HCT116 (cell line): ENCODE measurements at regions not wholly inside any gene's neighbourhood (a gene's known extent, or its start where the extent isn't known, plus 50 kb on each side); places are given as distances from the start of the nearest gene placed in this dataset.
A peak's percentile ranks its signal among the peaks of the same experiment; 100 is the strongest.
"Not testable (repeated sequence)": the region's sequence is repeated elsewhere in the genome, so short reads cannot be mapped to it uniquely, and the experiment has no call there.

ENCODE experiments used
- ATAC-seq: fragments of 200-7000 bp; cut with Tn5 transposase; 2 replicates; pipeline ENCODE4 v1.9.1; 2020; ENCODE audit warnings: mild to moderate bottlenecking, moderate library complexity
- BruUV-seq: library from RNA; stranded (reverse); fragments of 400-500 nt; replicated peaks from 2 replicates; lab custom pipeline; 2021; lab: Mats Ljungman, UMichigan
- CTCF ChIA-PET: fragments of 300-600 bp; sonication (Branson Sonifier 250); formaldehyde crosslinking; loops from one replicate; lab custom pipeline; 2021; ENCODE audit warnings: antibody characterized with exemption; lab: Charles Lee
- POLR2A ChIA-PET: fragments of 300-600, 350-600 bp; sonication (Branson Sonifier 250); formaldehyde crosslinking; loops from one replicate; lab custom pipeline; 2021; ENCODE audit warnings: antibody characterized with exemption; lab: Charles Lee
- RAD21 ChIA-PET, 2 experiments: fragments of 300-600 bp; sonication (Branson Sonifier 250); formaldehyde crosslinking; loops; one replicate each; lab custom pipeline; 2023; ENCODE audit warnings: low total read pairs in 2 of 2; ENCODE audit not compliant: uncharacterized antibody in 2 of 2, unreplicated experiment in 2 of 2, low non-redundant PET in 1 of 2; lab: Charles Lee
- DNase-seq: peaks from one replicate; pipeline ENCODE4 v3.0.0-alpha.2; 2010; ENCODE audit warnings: low read depth, low spot score
- H2AFZ ChIP-seq: fragments of 200-600 bp; shearing (Covaris generic), sonication (generic); 2 replicates; pipeline ENCODE4 v1.6.1; 2017; ENCODE audit warnings: low read depth, mixed run types, mixed read lengths, antibody characterized with exemption, low read length; ENCODE audit not compliant: poor library complexity, severe bottlenecking
- H3K27ac ChIP-seq: 2 replicates; pipeline ENCODE4 v1.5.1; 2012; ENCODE audit warnings: low read depth, low read length
- H3K27me3 ChIP-seq: fragments of 200-600 bp; sonication (generic); 2 replicates; pipeline ENCODE4 v1.6.1; 2016; ENCODE audit warnings: mixed run types, low read length, mixed read lengths; ENCODE audit not compliant: insufficient read depth
- H3K36me3 ChIP-seq, 2 experiments: fragments of 200-500 bp in 1 of 2; fragments of 200-600 bp in 1 of 2; sonication (Bioruptor generic) in 1 of 2; sonication (generic) in 1 of 2; 2 replicates each; pipeline versions ENCODE4 v1.5.1 to v1.6.1; 2014 to 2016; ENCODE audit warnings: low read length in 2 of 2, inconsistent platforms in 1 of 2, mixed read lengths in 1 of 2, mixed run types in 1 of 2; ENCODE audit not compliant: insufficient read depth in 2 of 2, control insufficient read depth in 1 of 2
- H3K4me1 ChIP-seq, 2 experiments: fragments of 200-600 bp in 1 of 2; sonication (generic) in 1 of 2; 2 replicates each; pipeline versions ENCODE4 v1.5.1 to v1.6.1; 2012 to 2017; ENCODE audit warnings: low read length in 2 of 2, inconsistent platforms in 1 of 2, mild to moderate bottlenecking in 1 of 2, mixed read lengths in 1 of 2, mixed run types in 1 of 2, moderate library complexity in 1 of 2; ENCODE audit not compliant: insufficient read depth in 2 of 2, control insufficient read depth in 1 of 2
- H3K4me2 ChIP-seq: fragments of 200-600 bp; sonication (generic); 2 replicates; pipeline ENCODE4 v1.6.1; 2017; ENCODE audit warnings: mixed run types, low read length, mixed read lengths
- H3K4me3 ChIP-seq, 2 experiments: fragments of 200-600 bp in 1 of 2; sonication (generic) in 1 of 2; replicated peaks in 1 of 2; 2 replicates each; pipeline ENCODE4 v1.5.1; 2011 to 2016; ENCODE audit warnings: low read length in 2 of 2, control low read depth in 1 of 2, low read depth in 1 of 2, mild to moderate bottlenecking in 1 of 2, mixed read lengths in 1 of 2, mixed run types in 1 of 2
- H3K79me2 ChIP-seq: fragments of 200-600 bp; sonication (generic); 2 replicates; pipeline ENCODE4 v1.6.1; 2017; ENCODE audit warnings: mild to moderate bottlenecking, mixed run types, low read length, moderate library complexity, mixed read lengths; ENCODE audit not compliant: insufficient read depth
- H3K9ac ChIP-seq: fragments of 200-600 bp; sonication (generic); 2 replicates; pipeline ENCODE4 v1.6.1; 2016; ENCODE audit warnings: low read length, mixed read lengths
- H3K9me2 ChIP-seq: fragments of 200-600 bp; sonication (generic), shearing (Covaris generic); 2 replicates; pipeline ENCODE4 v1.6.1; 2017; ENCODE audit warnings: mixed run types, mild to moderate bottlenecking, moderate library complexity; ENCODE audit not compliant: insufficient read depth
- H3K9me3 ChIP-seq, 2 experiments: fragments of 200-500 bp in 1 of 2; fragments of 200-600 bp in 1 of 2; sonication (Bioruptor generic) in 1 of 2; sonication (generic) in 1 of 2; 2 replicates each; pipeline ENCODE4 v1.6.1; 2014 to 2017; ENCODE audit warnings: low read length in 2 of 2, mixed read lengths in 2 of 2, inconsistent platforms in 1 of 2, low read depth in 1 of 2, mild to moderate bottlenecking in 1 of 2, mixed run types in 1 of 2, moderate library complexity in 1 of 2; ENCODE audit not compliant: control insufficient read depth in 1 of 2, insufficient read depth in 1 of 2
- H4K20me1 ChIP-seq: fragments of 200-600 bp; sonication (generic), shearing (Covaris generic); 2 replicates; pipeline ENCODE4 v1.6.1; 2017; ENCODE audit warnings: mixed run types, mild to moderate bottlenecking, moderate library complexity; ENCODE audit not compliant: insufficient read depth
- CBX3 ChIP-seq: IDR thresholded peaks from 2 replicates; pipeline ENCODE4 v1.6.1; 2012; ENCODE audit warnings: low read depth
- EZH2phosphoT487 ChIP-seq: fragments of 200-600 bp; IDR thresholded peaks from 2 replicates; pipeline ENCODE4 v1.6.1; 2018; ENCODE audit warnings: antibody characterized with exemption, borderline replicate concordance
- FOSL1 ChIP-seq: IDR thresholded peaks from 2 replicates; pipeline ENCODE4 v1.6.1; 2012; ENCODE audit warnings: low read depth
- POLR2AphosphoS5 ChIP-seq: IDR thresholded peaks from 2 replicates; pipeline ENCODE4 v1.6.1; 2011; ENCODE audit warnings: mild to moderate bottlenecking, low read depth, low read length, moderate library complexity
- SP1 ChIP-seq: IDR thresholded peaks from 2 replicates; pipeline ENCODE4 v1.6.1; 2012; ENCODE audit warnings: low read depth
- SRF ChIP-seq: IDR thresholded peaks from 2 replicates; pipeline ENCODE4 v1.6.1; 2012; ENCODE audit warnings: low read depth
- intact Hi-C: fragments of 100-400 bp; cut with micrococcal nuclease; formaldehyde crosslinking; loops from 2 replicates; pipeline ENCODE4 v1.10.0; 2022
- TF ChIP-seq, protein P1 (sequence below): IDR thresholded peaks from 2 replicates; pipeline ENCODE4 v1.6.1; 2012
- TF ChIP-seq, protein P2 (sequence below), 3 experiments: fragments of 200-600 bp in 1 of 3; sonication (generic) in 1 of 3; IDR thresholded peaks in 2 of 3; conservative IDR thresholded peaks in 1 of 3; 2 replicates each; pipeline ENCODE4 v1.5.1; 2012 to 2017; ENCODE audit warnings: low read depth in 2 of 3, low read length in 2 of 3, antibody characterized with exemption in 1 of 3, borderline replicate concordance in 1 of 3, control low read depth in 1 of 3, mild to moderate bottlenecking in 1 of 3, mixed read lengths in 1 of 3, mixed run types in 1 of 3, moderate library complexity in 1 of 3; ENCODE audit not compliant: insufficient read depth in 1 of 3

- intact Hi-C loops, H3K9me3 ChIP-seq, H3K79me2 ChIP-seq, DNase-seq, H2AFZ ChIP-seq, H3K27me3 ChIP-seq, H4K20me1 ChIP-seq, H3K4me2 ChIP-seq, H3K36me3 ChIP-seq, H3K27ac ChIP-seq, ATAC-seq, H3K4me3 ChIP-seq, BruUV-seq, H3K9me2 ChIP-seq, H3K9ac ChIP-seq, H3K4me1 ChIP-seq: not testable (repeated sequence)
- CTCF ChIA-PET = interaction anchor here (1.1 kb wide), 1 partner anchor 212 kb away, joined by 4 read pairs; no protein-coding TSS in a partner anchor
- RAD21 ChIA-PET = interaction anchor here in 1 of 2 experiments (0.6 kb wide), 1 partner anchor 553 kb away, joined by 3 read pairs; no protein-coding TSS in a partner anchor
- POLR2A ChIA-PET = interaction anchor here (0.7 to 1.1 kb wide), 2 partner anchors 210 to 212 kb away, joined by 3 read pairs; no protein-coding TSS in a partner anchor
Observed at GRCh38 chr12:131438493-131438835, 272.4 kb upstream of the SFSWAP start.

DNA sequence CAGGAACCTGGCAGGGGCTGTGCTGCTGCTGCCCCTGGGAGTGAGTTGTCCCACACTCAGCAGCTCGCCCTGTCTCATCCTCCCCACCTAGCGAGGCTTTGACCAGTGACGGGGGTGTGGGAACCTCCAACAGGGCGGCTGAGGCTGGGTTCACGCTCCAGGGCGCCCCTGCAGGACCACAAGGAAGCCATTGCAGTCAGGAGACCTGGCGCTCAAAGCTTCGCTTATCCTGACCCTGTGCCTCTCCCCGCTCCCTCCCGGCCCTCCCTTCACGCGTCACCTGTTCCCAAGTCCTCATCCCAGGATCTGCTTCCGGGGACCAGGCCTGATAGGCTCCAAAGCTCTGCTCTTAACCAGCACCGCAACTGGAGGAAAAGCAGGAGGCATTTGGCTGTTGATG lies 272.0 kb upstream of the SFSWAP start:
- CTCF ChIA-PET = interaction anchor here (1.1 kb wide), 1 partner anchor 212 kb away, joined by 4 read pairs; no protein-coding TSS in a partner anchor
- no peaks in the 10 kb centered on the region for H3K9me3 ChIP-seq
- peak; percentile 62 for ATAC-seq
- no peaks in the 10 kb centered on the region for H3K9me2 ChIP-seq
- TF ChIP-seq POLR2AphosphoS5 = no peak
- no peak for TF ChIP-seq CBX3
- TF ChIP-seq FOSL1 = no peak
- TF ChIP-seq SP1 = no peak
- no peak for TF ChIP-seq EZH2phosphoT487
- no peak for TF ChIP-seq SRF
- TF ChIP-seq, protein P1, sequence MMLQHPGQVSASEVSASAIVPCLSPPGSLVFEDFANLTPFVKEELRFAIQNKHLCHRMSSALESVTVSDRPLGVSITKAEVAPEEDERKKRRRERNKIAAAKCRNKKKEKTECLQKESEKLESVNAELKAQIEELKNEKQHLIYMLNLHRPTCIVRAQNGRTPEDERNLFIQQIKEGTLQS = no peak
- TF ChIP-seq, protein P2, sequence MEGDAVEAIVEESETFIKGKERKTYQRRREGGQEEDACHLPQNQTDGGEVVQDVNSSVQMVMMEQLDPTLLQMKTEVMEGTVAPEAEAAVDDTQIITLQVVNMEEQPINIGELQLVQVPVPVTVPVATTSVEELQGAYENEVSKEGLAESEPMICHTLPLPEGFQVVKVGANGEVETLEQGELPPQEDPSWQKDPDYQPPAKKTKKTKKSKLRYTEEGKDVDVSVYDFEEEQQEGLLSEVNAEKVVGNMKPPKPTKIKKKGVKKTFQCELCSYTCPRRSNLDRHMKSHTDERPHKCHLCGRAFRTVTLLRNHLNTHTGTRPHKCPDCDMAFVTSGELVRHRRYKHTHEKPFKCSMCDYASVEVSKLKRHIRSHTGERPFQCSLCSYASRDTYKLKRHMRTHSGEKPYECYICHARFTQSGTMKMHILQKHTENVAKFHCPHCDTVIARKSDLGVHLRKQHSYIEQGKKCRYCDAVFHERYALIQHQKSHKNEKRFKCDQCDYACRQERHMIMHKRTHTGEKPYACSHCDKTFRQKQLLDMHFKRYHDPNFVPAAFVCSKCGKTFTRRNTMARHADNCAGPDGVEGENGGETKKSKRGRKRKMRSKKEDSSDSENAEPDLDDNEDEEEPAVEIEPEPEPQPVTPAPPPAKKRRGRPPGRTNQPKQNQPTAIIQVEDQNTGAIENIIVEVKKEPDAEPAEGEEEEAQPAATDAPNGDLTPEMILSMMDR (IDR thresholded peaks at IDR 0.05 in 2 of 3, conservative IDR thresholded peaks at IDR 0.05 in 1 of 3; ENCODE audit: borderline replicate concordance in 1 of 3, insufficient read depth in 1 of 3, low read depth in 2 of 3, low read length in 2 of 3) = peak in 2 of 3 experiments; percentile 12 to 16; a peak in 1 of 6 replicates
- TF ChIP-seq, all 23 proteins: peak for 1
- ChIA-PET POLR2A (interaction anchor here (0.7 to 1.1 kb wide), 2 partner anchors 211 to 213 kb away, joined by 3 read pairs; no protein-coding TSS in a partner anchor), RAD21 (interaction anchor here in 1 of 2 experiments (0.6 kb wide), 1 partner anchor 552 kb away, joined by 3 read pairs; no protein-coding TSS in a partner anchor)
- no peak overlapping the region for H3K27ac ChIP-seq
- peaks cover 2 to 6% of the 10 kb centered on the region in 2 experiments; a peak in 3 of 4 replicates for H3K4me1 ChIP-seq
- H3K9ac ChIP-seq = no peak overlapping the region
- H3K4me3 ChIP-seq = no peak overlapping the region
- BruUV-seq = no TSS peak
- H4K20me1 ChIP-seq = no peaks in the 10 kb centered on the region
- no peaks in the 10 kb centered on the region for H3K79me2 ChIP-seq
- no peak for DNase-seq
- no peak overlapping the region for H3K4me2 ChIP-seq
- H3K36me3 ChIP-seq = no peaks in the 10 kb centered on the region
- no peak overlapping the region for H2AFZ ChIP-seq
- no peaks in the 10 kb centered on the region for H3K27me3 ChIP-seq
- intact Hi-C loops = no loop called here

GRCh38 chr12:131439752-131440151 lies 271.1 kb upstream of the SFSWAP start:
- H3K27me3 ChIP-seq, H4K20me1 ChIP-seq, H3K4me3 ChIP-seq, H3K36me3 ChIP-seq, POLR2A ChIA-PET, RAD21 ChIA-PET, H3K79me2 ChIP-seq, H3K27ac ChIP-seq, H3K9ac ChIP-seq, H3K4me1 ChIP-seq, ATAC-seq, CTCF ChIA-PET, DNase-seq, H2AFZ ChIP-seq, intact Hi-C loops, H3K9me2 ChIP-seq, H3K9me3 ChIP-seq, BruUV-seq, H3K4me2 ChIP-seq: not testable (repeated sequence)
